ENCODE measurements at regions not wholly inside any gene's neighbourhood (a gene's known extent, or its start where the extent isn't known, plus 50 kb on each side); places are given as distances from the start of the nearest gene placed in this dataset.

GRCh38 chr4:138513535-138513934, 271.4 kb upstream of the SLC7A11 start:
- Histone ChIP-seq H3K4me3 (no peak overlapping the region), H3K27ac (no peak overlapping the region), H3K4me1 (no peaks in the 10 kb centered on the region), H3K27me3 (replicated peaks in 1 of 7) (no peaks in the 10 kb centered on the region), H3K36me3 (no peaks in the 10 kb centered on the region), H3K9me3 (no peaks in the 10 kb centered on the region)
- intact Hi-C loops (cut with DNase I; ENCODE audit: low total_unique reads) = no loop called here
- no peak for DNase-seq
- 81 to 97% (median 91%) methylated on average over 1 of the region's 1 CpG for WGBS, 5 donors
- TF ChIP-seq POLR2A (IDR thresholded peaks at IDR 0.05) (no peak), CTCF (IDR thresholded peaks at IDR 0.05 in 8 of 11, conservative IDR thresholded peaks at IDR 0.05 in 3 of 11) (no peak), POLR2AphosphoS5 (IDR thresholded peaks at IDR 0.05) (no peak)

DNA sequence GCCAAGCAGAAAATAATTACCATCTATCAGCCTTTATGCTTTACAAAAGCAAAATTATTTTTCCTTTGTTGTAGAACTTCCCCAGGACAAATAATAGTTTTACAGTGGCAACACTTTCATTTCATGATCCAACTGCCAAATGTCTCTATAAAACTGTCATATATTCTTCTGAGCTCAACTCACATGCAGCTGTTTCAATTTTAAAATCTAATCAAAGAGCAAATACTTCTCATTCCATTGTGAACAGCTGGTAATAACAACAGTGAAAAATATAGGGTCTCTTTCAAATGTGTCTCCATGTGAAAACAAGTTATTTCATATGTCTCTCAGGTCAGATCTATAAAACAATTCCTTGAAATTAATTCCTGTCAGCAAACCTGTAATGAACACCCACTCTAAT, 270.6 kb upstream of the SLC7A11 start:
- intact Hi-C loops (cut with DNase I; ENCODE audit: low total_unique reads) = no loop called here
- DNase-seq = no peak
- no peak overlapping the region for H3K27ac ChIP-seq

DNA sequence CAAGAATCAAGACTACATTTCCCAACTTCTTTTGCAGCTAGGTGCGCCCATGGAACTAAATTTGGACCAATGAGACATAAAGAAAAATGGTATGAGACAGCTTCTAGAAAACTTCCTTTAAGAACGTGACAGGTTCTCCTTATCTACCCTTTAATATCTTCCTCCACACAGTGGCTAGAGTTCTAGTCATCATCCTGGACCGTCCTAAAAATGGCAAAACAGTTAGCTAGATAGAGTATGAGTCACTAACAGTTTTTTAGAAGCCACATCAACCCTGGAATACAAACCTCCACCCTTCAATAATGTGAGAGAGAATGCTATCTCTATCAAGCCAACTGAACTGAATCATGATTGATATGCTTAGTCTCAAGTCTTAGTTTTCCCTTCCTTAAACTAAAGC, 267.9 kb upstream of the SLC7A11 start:
- intact Hi-C loops (cut with DNase I; ENCODE audit: low total_unique reads) = no loop called here
- Histone ChIP-seq H3K9me3 (peaks cover 0 to 4% (median 0%) of the 10 kb centered on the region in 8 donors), H3K27me3 (replicated peaks in 1 of 7) (no peaks in the 10 kb centered on the region), H3K36me3 (no peaks in the 10 kb centered on the region), H3K4me3 (no peak overlapping the region), H3K4me1 (no peaks in the 10 kb centered on the region), H3K27ac (no peak overlapping the region)
- no peak for DNase-seq
- TF ChIP-seq CTCF (IDR thresholded peaks at IDR 0.05 in 8 of 11, conservative IDR thresholded peaks at IDR 0.05 in 3 of 11) (no peak), POLR2AphosphoS5 (IDR thresholded peaks at IDR 0.05) (no peak), POLR2A (IDR thresholded peaks at IDR 0.05) (no peak)
- 38 to 58% (median 48%) methylated on average over 3 of the region's 3 CpGs for WGBS, 5 donors

More for the DNA sequence above, 270.6 kb upstream of the SLC7A11 start:
- TF ChIP-seq POLR2AphosphoS5 (IDR thresholded peaks at IDR 0.05) (no peak), CTCF (IDR thresholded peaks at IDR 0.05 in 8 of 11, conservative IDR thresholded peaks at IDR 0.05 in 3 of 11) (no peak), POLR2A (IDR thresholded peaks at IDR 0.05) (no peak)
- Histone ChIP-seq H3K4me1 (no peaks in the 10 kb centered on the region), H3K9me3 (no peaks in the 10 kb centered on the region), H3K36me3 (no peaks in the 10 kb centered on the region), H3K4me3 (no peak overlapping the region), H3K27me3 (replicated peaks in 1 of 7) (no peaks in the 10 kb centered on the region)

- Histone ChIP-seq H3K36me3 (no peaks in the 10 kb centered on the region), H3K4me1 (no peaks in the 10 kb centered on the region), H3K27me3 (replicated peaks in 1 of 7) (no peaks in the 10 kb centered on the region), H3K9me3 (peaks cover 0 to 9% (median under 1%) of the 10 kb centered on the region in 8 donors), H3K4me3 (no peak overlapping the region), H3K27ac (no peak overlapping the region)
- no peak for DNase-seq
- TF ChIP-seq POLR2AphosphoS5 (IDR thresholded peaks at IDR 0.05) (no peak), POLR2A (IDR thresholded peaks at IDR 0.05) (no peak), CTCF (IDR thresholded peaks at IDR 0.05 in 8 of 11, conservative IDR thresholded peaks at IDR 0.05 in 3 of 11) (no peak)
- intact Hi-C loops (cut with DNase I; ENCODE audit: low total_unique reads) = no loop called here
- 35 to 86% (median 67%) methylated on average over 1 of the region's 1 CpG for WGBS, 5 donors
Observed at GRCh38 chr4:138509346-138509745, 267.2 kb upstream of the SLC7A11 start.
